ENCODE measurements at regions not wholly inside any gene's neighbourhood (a gene's known extent, or its start where the extent isn't known, plus 50 kb on each side); places are given as distances from the start of the nearest gene placed in this dataset.

GRCh38 chr19:57063070-57063469 is 56.7 kb upstream of the USP29 start:
- TF ChIP-seq POLR2AphosphoS5 (IDR thresholded peaks at IDR 0.05; ENCODE audit: low read depth) = no peak
- TF ChIP-seq CTCF (IDR thresholded peaks at IDR 0.05; ENCODE audit: insufficient read depth, low read length) = no peak
- no peak for TF ChIP-seq REST (IDR thresholded peaks at IDR 0.05; ENCODE audit: insufficient replicate concordance, low read depth)
